Adrenal gland (tissue), 5 donors: ENCODE measurements at regions not wholly inside any gene's neighbourhood (a gene's known extent, or its start where the extent isn't known, plus 50 kb on each side); places are given as distances from the start of the nearest gene placed in this dataset.

Source experiments
- CTCF ChIP-seq, 6 experiments: fragments of 450-650 bp in 4 of 6; fragments of 200-600 bp in 2 of 6; sonication (generic) in 1 of 6; IDR thresholded peaks; 1 replicate in 5 of 6; 2 replicates in 1 of 6; pipeline versions ENCODE4 v1.5.1 to v1.8.0; 2016 to 2021; ENCODE audit warnings: antibody characterized with exemption in 6 of 6, mild to moderate bottlenecking in 2 of 6, moderate library complexity in 1 of 6
- POLR2A ChIP-seq, 2 donors: fragments of 450-650 bp; IDR thresholded peaks; one replicate each; pipeline ENCODE4 v1.6.1; 2017; ENCODE audit warnings: antibody characterized with exemption in 2 of 2, mild to moderate bottlenecking in 2 of 2, moderate library complexity in 1 of 2
- donor health status: DM: no; HTN: no; CAD: no.

- TF ChIP-seq CTCF (IDR thresholded peaks at IDR 0.05) = no peak
- no peak for TF ChIP-seq POLR2A (IDR thresholded peaks at IDR 0.05)
Measured at GRCh38 chr6:125499535-125499934, 197.8 kb upstream of the HDDC2 start.
